Activated B cell treated with CpG ODN at 0.5 μM for 24 hours (primary cell): ENCODE measurements at regions not wholly inside any gene's neighbourhood (a gene's known extent, or its start where the extent isn't known, plus 50 kb on each side); places are given as distances from the start of the nearest gene placed in this dataset.

Source experiments
- ATAC-seq: fragments of 200-7000 bp; cut with Tn5 transposase; one replicate; pipeline ENCODE4 v1.10.0; 2021; ENCODE audit warnings: low read depth, mild to moderate bottlenecking, moderate library complexity
- CTCF ChIA-PET: fragments of 350-600 bp; sonication (Branson Sonifier 250); formaldehyde crosslinking; loops from one replicate; lab custom pipeline; 2021; ENCODE audit warnings: antibody characterized with exemption; lab: Charles Lee
- POLR2A ChIA-PET: fragments of 350-600 bp; sonication (Branson Sonifier 250); formaldehyde crosslinking; loops from one replicate; lab custom pipeline; 2021; ENCODE audit warnings: antibody characterized with exemption; lab: Charles Lee
- DNase-seq: peaks from one replicate; pipeline ENCODE4 v3.0.0; 2022
- H3K27ac Mint-ChIP-seq: one replicate; pipeline ENCODE4 v1.8.0; 2020; ENCODE audit warnings: mixed read lengths
- H3K27me3 Mint-ChIP-seq: one replicate; pipeline ENCODE4 v1.8.0; 2021; ENCODE audit warnings: mixed read lengths
- H3K36me3 Mint-ChIP-seq: one replicate; pipeline ENCODE4 v1.8.0; 2021; ENCODE audit warnings: low read depth, mixed read lengths
- H3K4me1 Mint-ChIP-seq: one replicate; pipeline ENCODE4 v1.8.0; 2021; ENCODE audit warnings: mixed read lengths
- H3K4me3 Mint-ChIP-seq: one replicate; pipeline ENCODE4 v1.8.0; 2020; ENCODE audit warnings: mild to moderate bottlenecking, mixed read lengths
- H3K9me3 Mint-ChIP-seq: one replicate; pipeline ENCODE4 v1.8.0; 2020; ENCODE audit warnings: mixed read lengths
- intact Hi-C: fragments of 100-400 bp; cut with micrococcal nuclease; formaldehyde crosslinking; loops from one replicate; pipeline ENCODE4 v1.15.1; 2024
- TF ChIP-seq, protein P1 (sequence below): fragments of 200-600 bp; IDR thresholded peaks from one replicate; pipeline ENCODE4 v1.8.0; 2022; ENCODE audit warnings: antibody characterized with exemption, mild to moderate bottlenecking

DNA sequence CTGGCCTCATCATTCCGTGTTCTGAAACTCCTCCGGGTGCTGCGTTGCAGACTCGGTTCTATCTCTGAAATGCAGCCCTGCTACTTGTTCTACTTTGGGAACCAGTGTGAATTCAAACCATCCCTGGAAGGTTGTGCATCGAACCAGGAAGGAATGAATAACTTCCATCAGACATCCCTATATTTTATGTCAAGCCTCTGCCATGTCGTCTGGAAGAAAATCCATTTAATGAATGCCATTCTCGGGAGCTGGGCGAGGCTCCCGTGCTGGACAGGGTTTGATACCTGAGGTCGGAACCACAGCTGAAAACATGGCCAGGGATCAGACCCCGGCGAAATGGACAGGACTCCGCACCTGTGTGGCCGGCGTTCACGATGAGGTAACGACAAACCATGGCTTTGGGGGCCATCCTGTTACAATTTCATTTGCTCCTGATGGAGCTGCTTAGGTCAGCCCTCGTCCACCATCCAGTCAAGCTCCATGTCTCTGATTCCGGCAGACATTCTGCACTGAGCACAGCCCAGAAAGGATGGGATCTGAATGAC lies 821.6 kb downstream of the GALR1 start:
- CTCF ChIA-PET: no interaction called here
- intact Hi-C loops: no loop called here
- H3K4me3 Mint-ChIP-seq: no peak overlapping the region
- TF ChIP-seq, protein P1, sequence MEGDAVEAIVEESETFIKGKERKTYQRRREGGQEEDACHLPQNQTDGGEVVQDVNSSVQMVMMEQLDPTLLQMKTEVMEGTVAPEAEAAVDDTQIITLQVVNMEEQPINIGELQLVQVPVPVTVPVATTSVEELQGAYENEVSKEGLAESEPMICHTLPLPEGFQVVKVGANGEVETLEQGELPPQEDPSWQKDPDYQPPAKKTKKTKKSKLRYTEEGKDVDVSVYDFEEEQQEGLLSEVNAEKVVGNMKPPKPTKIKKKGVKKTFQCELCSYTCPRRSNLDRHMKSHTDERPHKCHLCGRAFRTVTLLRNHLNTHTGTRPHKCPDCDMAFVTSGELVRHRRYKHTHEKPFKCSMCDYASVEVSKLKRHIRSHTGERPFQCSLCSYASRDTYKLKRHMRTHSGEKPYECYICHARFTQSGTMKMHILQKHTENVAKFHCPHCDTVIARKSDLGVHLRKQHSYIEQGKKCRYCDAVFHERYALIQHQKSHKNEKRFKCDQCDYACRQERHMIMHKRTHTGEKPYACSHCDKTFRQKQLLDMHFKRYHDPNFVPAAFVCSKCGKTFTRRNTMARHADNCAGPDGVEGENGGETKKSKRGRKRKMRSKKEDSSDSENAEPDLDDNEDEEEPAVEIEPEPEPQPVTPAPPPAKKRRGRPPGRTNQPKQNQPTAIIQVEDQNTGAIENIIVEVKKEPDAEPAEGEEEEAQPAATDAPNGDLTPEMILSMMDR: no peak
- H3K36me3 Mint-ChIP-seq: no peaks in the 10 kb centered on the region
- peaks cover 5% of the 10 kb centered on the region for H3K9me3 Mint-ChIP-seq
- POLR2A ChIA-PET: no interaction called here
- no peaks in the 10 kb centered on the region for H3K4me1 Mint-ChIP-seq
- no peak for ATAC-seq
- H3K27ac Mint-ChIP-seq: no peak overlapping the region
- no peaks in the 10 kb centered on the region for H3K27me3 Mint-ChIP-seq
- DNase-seq: no peak

DNA sequence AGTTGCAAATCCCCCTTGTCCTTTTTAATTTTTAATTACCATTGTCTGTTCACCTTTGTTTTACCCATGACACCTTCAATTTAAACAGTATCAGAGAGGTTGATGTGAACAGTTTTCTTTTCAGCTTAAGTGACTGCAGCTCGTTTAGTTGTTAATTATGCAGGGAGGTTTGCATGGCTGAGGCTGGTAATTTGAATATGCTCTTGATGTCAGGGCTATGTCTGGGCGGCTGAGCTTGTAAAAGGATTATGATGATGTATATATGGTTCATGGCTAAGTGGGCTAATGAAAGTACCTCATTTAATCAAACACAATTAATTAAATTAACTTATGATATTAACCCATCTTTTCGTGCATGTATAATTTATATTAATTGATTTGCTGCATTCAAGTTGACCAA lies 822.1 kb downstream of the GALR1 start:
- ATAC-seq (no peak), DNase-seq (no peak)
- intact Hi-C loops: no loop called here
- H3K36me3 Mint-ChIP-seq: no peaks in the 10 kb centered on the region
- no peaks in the 10 kb centered on the region for H3K27me3 Mint-ChIP-seq
- no peaks in the 10 kb centered on the region for H3K4me1 Mint-ChIP-seq
- POLR2A ChIA-PET: no interaction called here
- no peak overlapping the region for H3K4me3 Mint-ChIP-seq
- H3K9me3 Mint-ChIP-seq: peaks cover 3% of the 10 kb centered on the region
- CTCF ChIA-PET: no interaction called here
- TF ChIP-seq, protein P1: no peak
- no peak overlapping the region for H3K27ac Mint-ChIP-seq

DNA sequence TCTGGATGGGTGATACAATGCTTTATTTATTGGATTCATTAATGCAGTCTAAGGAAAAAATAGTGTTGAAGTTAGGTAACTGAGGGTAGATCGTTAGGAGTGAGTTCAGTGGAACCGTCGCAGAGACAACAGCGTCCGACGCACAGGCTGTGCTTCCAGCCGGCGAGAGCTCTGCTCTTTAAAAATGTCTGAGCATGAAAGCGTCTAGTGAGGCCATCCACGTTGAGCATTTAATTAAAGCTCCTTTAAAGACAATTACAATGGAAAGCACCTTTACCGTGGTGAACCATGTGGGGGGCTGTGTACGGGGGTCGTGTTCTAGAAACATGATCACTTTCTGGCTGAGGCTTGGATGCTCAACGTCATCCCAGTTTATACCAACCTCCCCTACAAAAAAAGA lies 822.7 kb downstream of the GALR1 start:
- H3K9me3 Mint-ChIP-seq: no peaks in the 10 kb centered on the region
- no peaks in the 10 kb centered on the region for H3K27me3 Mint-ChIP-seq
- ATAC-seq: no peak
- no peaks in the 10 kb centered on the region for H3K4me1 Mint-ChIP-seq
- no peaks in the 10 kb centered on the region for H3K36me3 Mint-ChIP-seq
- ChIA-PET CTCF (no interaction called here), POLR2A (no interaction called here)
- intact Hi-C loops: no loop called here
- TF ChIP-seq, protein P1: no peak
- H3K27ac Mint-ChIP-seq: no peak overlapping the region
- DNase-seq: no peak
- H3K4me3 Mint-ChIP-seq: no peak overlapping the region

DNA sequence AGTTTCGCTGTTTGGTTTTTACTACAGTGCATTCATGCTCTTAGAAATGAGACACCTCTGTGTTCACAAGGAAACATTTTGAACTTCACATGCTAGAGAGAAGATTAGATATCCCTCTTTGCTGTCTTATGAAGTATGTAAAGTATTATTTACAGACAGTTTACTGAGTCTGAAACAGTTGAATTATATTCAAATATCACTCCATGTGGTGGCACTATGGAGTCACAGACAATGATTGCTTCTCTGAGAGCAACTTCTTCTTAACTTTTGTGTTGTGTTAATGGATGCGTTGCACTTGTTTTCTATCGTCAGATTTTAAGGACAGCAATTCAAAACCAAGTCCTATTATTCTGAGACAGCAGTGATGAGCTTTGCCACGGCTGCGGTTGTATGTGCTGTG lies 823.6 kb downstream of the GALR1 start:
- Mint-ChIP-seq H3K4me1 (no peaks in the 10 kb centered on the region), H3K36me3 (no peaks in the 10 kb centered on the region), H3K27me3 (no peaks in the 10 kb centered on the region), H3K9me3 (no peaks in the 10 kb centered on the region), H3K27ac (no peak overlapping the region), H3K4me3 (no peak overlapping the region)
- ATAC-seq (no peak), DNase-seq (no peak)
- POLR2A ChIA-PET: no interaction called here
- CTCF ChIA-PET: no interaction called here
- intact Hi-C loops: no loop called here
- TF ChIP-seq, protein P1: no peak

DNA sequence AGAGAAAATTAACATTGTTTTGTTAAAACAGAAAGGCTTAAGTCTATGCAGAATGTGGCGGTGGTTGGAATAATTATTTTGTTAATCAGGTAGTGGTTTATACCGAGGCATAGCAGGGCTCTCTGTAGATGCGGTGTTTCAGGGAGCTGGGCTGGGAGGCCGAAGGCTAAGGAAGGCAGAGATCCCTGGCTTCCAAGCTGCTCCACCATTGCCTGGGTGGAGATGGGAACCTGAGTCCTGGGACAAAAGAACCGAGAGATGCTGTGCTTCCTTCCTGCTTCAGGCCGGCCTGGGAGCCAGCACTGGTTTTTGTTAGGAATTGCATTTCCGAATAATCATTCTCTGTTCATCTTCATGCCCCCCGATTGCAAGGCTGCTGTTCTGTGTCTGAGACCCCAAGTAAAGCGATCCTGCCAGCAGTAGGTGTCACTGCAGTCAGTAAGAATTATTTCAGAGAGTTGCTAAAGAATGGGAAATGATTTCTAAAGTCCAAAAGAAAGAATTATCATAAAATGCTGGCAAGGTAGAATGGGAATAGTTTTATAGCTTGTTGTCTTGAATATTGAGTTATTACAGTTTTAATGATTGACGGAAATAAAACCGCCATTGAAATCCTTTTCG lies 824.9 kb downstream of the GALR1 start:
- DNase-seq (no peak), ATAC-seq (no peak)
- Mint-ChIP-seq H3K9me3 (no peaks in the 10 kb centered on the region), H3K4me1 (no peaks in the 10 kb centered on the region), H3K4me3 (no peak overlapping the region), H3K27ac (no peak overlapping the region), H3K36me3 (no peaks in the 10 kb centered on the region), H3K27me3 (no peaks in the 10 kb centered on the region)
- ChIA-PET CTCF (no interaction called here), POLR2A (no interaction called here)
- intact Hi-C loops: no loop called here
- TF ChIP-seq, protein P1: no peak
